ENCODE measurements at regions not wholly inside any gene's neighbourhood (a gene's known extent, or its start where the extent isn't known, plus 50 kb on each side); places are given as distances from the start of the nearest gene placed in this dataset.
A peak's percentile ranks its signal among the peaks of the same experiment; 100 is the strongest.

GRCh38 chr6:168834042-168834587 is 393.1 kb downstream of the SMOC2 start:
- H3K9me2 ChIP-seq (ENCODE audit: insufficient read depth) = no peaks in the 10 kb centered on the region
- no peaks in the 10 kb centered on the region for H3K36me3 ChIP-seq (ENCODE audit: low read depth)
- H2AFZ ChIP-seq = no peak overlapping the region
- peaks cover 4% of the 10 kb centered on the region; the same call in 1 of the 2 replicates for H3F3A ChIP-seq (ENCODE audit: insufficient read depth, low read depth)
- H3K4me1 ChIP-seq (replicated peaks; ENCODE audit: insufficient read depth) = peaks cover 4% of the 10 kb centered on the region
- H3K4me2 ChIP-seq = no peak overlapping the region
- DNase-seq = no peak
- H3K79me2 ChIP-seq (ENCODE audit: low read depth) = no peaks in the 10 kb centered on the region
- no TSS peak for BruUV-seq (replicated peaks)
- H3K4me3 ChIP-seq = no peak overlapping the region
- H4K20me1 ChIP-seq (ENCODE audit: insufficient read depth) = no peaks in the 10 kb centered on the region
- intact Hi-C loops (cut with micrococcal nuclease; ENCODE audit: unreplicated experiment) = no loop called here
- H3K27ac ChIP-seq = no peak overlapping the region
- ChIA-PET CTCF (no interaction called here), POLR2A (ENCODE audit: unreplicated experiment) (no interaction called here)
- no peaks in the 10 kb centered on the region for H3K27me3 ChIP-seq (ENCODE audit: insufficient read depth, low read depth)
- no peak for TF ChIP-seq EZH2 (IDR thresholded peaks at IDR 0.05; ENCODE audit: low read depth)
- TF ChIP-seq CTCF (conservative IDR thresholded peaks at IDR 0.05) = no peak
- H3K9me3 ChIP-seq (ENCODE audit: insufficient read depth, low read depth) = no peaks in the 10 kb centered on the region

GRCh38 chr6:168828800-168829199 is 387.8 kb downstream of the SMOC2 start:
- ChIA-PET CTCF (no interaction called here), POLR2A (ENCODE audit: unreplicated experiment) (no interaction called here)
- peaks cover 13% of the 10 kb centered on the region for H3F3A ChIP-seq (ENCODE audit: insufficient read depth, low read depth)
- no peaks in the 10 kb centered on the region for H3K9me3 ChIP-seq (ENCODE audit: insufficient read depth, low read depth)
- intact Hi-C loops (cut with micrococcal nuclease; ENCODE audit: unreplicated experiment) = no loop called here
- BruUV-seq (replicated peaks) = no TSS peak
- DNase-seq = peak in 1 of 2 experiments; percentile 70
- TF ChIP-seq EZH2 (IDR thresholded peaks at IDR 0.05; ENCODE audit: low read depth) (no peak), CTCF (conservative IDR thresholded peaks at IDR 0.05) (no peak)
- peaks cover 13% of the 10 kb centered on the region for H3K4me1 ChIP-seq (replicated peaks; ENCODE audit: insufficient read depth)
- H3K36me3 ChIP-seq (ENCODE audit: low read depth) = no peaks in the 10 kb centered on the region
- H3K9me2 ChIP-seq (ENCODE audit: insufficient read depth) = no peaks in the 10 kb centered on the region
- no peak overlapping the region for H3K4me3 ChIP-seq
- no peaks in the 10 kb centered on the region for H4K20me1 ChIP-seq (ENCODE audit: insufficient read depth)
- no peaks in the 10 kb centered on the region for H3K27me3 ChIP-seq (ENCODE audit: insufficient read depth, low read depth)
- no peaks in the 10 kb centered on the region for H3K79me2 ChIP-seq (ENCODE audit: low read depth)
- H2AFZ ChIP-seq = no peak overlapping the region
- H3K27ac ChIP-seq = no peak overlapping the region
- H3K4me2 ChIP-seq = peak overlapping the region; percentile 56

- H3K4me3 ChIP-seq = no peak overlapping the region
- H3K9me3 ChIP-seq (ENCODE audit: insufficient read depth, low read depth) = no peaks in the 10 kb centered on the region
- H3K27me3 ChIP-seq (ENCODE audit: insufficient read depth, low read depth) = no peaks in the 10 kb centered on the region
- no peak for DNase-seq
- H3K27ac ChIP-seq = no peak overlapping the region
- H3F3A ChIP-seq (ENCODE audit: insufficient read depth, low read depth) = peaks cover 13% of the 10 kb centered on the region
- BruUV-seq (replicated peaks) = no TSS peak
- TF ChIP-seq CTCF (conservative IDR thresholded peaks at IDR 0.05) = no peak
- no peak for TF ChIP-seq EZH2 (IDR thresholded peaks at IDR 0.05; ENCODE audit: low read depth)
- H3K4me1 ChIP-seq (replicated peaks; ENCODE audit: insufficient read depth) = peaks cover 13% of the 10 kb centered on the region
- H2AFZ ChIP-seq = no peak overlapping the region
- no peaks in the 10 kb centered on the region for H3K79me2 ChIP-seq (ENCODE audit: low read depth)
- intact Hi-C loops (cut with micrococcal nuclease; ENCODE audit: unreplicated experiment) = no loop called here
- no peak overlapping the region for H3K4me2 ChIP-seq
- H3K9me2 ChIP-seq (ENCODE audit: insufficient read depth) = no peaks in the 10 kb centered on the region
- no peaks in the 10 kb centered on the region for H4K20me1 ChIP-seq (ENCODE audit: insufficient read depth)
- POLR2A ChIA-PET (ENCODE audit: unreplicated experiment) = no interaction called here
- CTCF ChIA-PET = no interaction called here
- no peaks in the 10 kb centered on the region for H3K36me3 ChIP-seq (ENCODE audit: low read depth)
Observed at GRCh38 chr6:168828035-168828434, 387.1 kb downstream of the SMOC2 start.
